IPS DF 6.9 (cell line): ENCODE measurements at regions not wholly inside any gene's neighbourhood (a gene's known extent, or its start where the extent isn't known, plus 50 kb on each side); places are given as distances from the start of the nearest gene placed in this dataset.

Source experiments
- DNase-seq: peaks from one replicate; pipeline ENCODE4 v3.0.0-alpha.2; 2013; ENCODE audit warnings: low read depth, low spot score
- H3K27ac ChIP-seq: one replicate; pipeline ENCODE4 v1.5.1; 2013; ENCODE audit warnings: low read length, control low read depth
- H3K27me3 ChIP-seq: 2 replicates; pipeline ENCODE4 v1.6.1; 2013; ENCODE audit warnings: mild to moderate bottlenecking, low read length; ENCODE audit not compliant: control insufficient read depth, insufficient read depth
- H3K36me3 ChIP-seq: 2 replicates; pipeline ENCODE4 v1.6.1; 2013; ENCODE audit warnings: low read length; ENCODE audit not compliant: control insufficient read depth, insufficient read depth
- H3K4me1 ChIP-seq: 2 replicates; pipeline ENCODE4 v1.6.1; 2013; ENCODE audit warnings: low read length; ENCODE audit not compliant: control insufficient read depth, insufficient read depth
- H3K4me3 ChIP-seq: 2 replicates; pipeline ENCODE4 v1.5.1; 2013; ENCODE audit warnings: mild to moderate bottlenecking, low read length
- H3K9me3 ChIP-seq: 2 replicates; pipeline ENCODE4 v1.6.1; 2013; ENCODE audit warnings: low read length, inconsistent platforms; ENCODE audit not compliant: control insufficient read depth, insufficient read depth
- WGBS: extraction: QIAGEN DNeasy Blood & Tissue Kit; methylation state at CpG from one replicate; pipeline ENCODE4 v1.1.7; 2013; ENCODE audit warnings: mixed read lengths, missing lambda C conversion rate; ENCODE audit not compliant: insufficient read length, insufficient coverage; 5-methylcytosine and 5-hydroxymethylcytosine counted together

- Histone ChIP-seq H3K27ac (no peak overlapping the region), H3K4me1 (peaks cover 3% of the 10 kb centered on the region; the same call in 1 of the 2 replicates), H3K9me3 (no peaks in the 10 kb centered on the region), H3K27me3 (no peaks in the 10 kb centered on the region), H3K36me3 (no peaks in the 10 kb centered on the region), H3K4me3 (no peak overlapping the region)
- no peak for DNase-seq
- no CpG with 5 or more reads among the region's 4 CpGs for WGBS
Measured at GRCh38 chr2:57760381-57760801, 286.2 kb upstream of the VRK2 start.

- no peaks in the 10 kb centered on the region for H3K9me3 ChIP-seq
- no peak overlapping the region for H3K4me3 ChIP-seq
- no peaks in the 10 kb centered on the region for H3K4me1 ChIP-seq
Measured at GRCh38 chr2:57776916-57777315, 269.7 kb upstream of the VRK2 start.

GRCh38 chr2:57782587-57782986 lies 264.0 kb upstream of the VRK2 start:
- no peak overlapping the region for H3K27ac ChIP-seq
- no peaks in the 10 kb centered on the region for H3K36me3 ChIP-seq
- no peaks in the 10 kb centered on the region for H3K4me1 ChIP-seq
- H3K9me3 ChIP-seq = no peaks in the 10 kb centered on the region
- no peak overlapping the region for H3K4me3 ChIP-seq
- H3K27me3 ChIP-seq = no peaks in the 10 kb centered on the region
- DNase-seq = no peak

More at GRCh38 chr2:57776916-57777315, 269.7 kb upstream of the VRK2 start:
- Histone ChIP-seq H3K27me3 (no peaks in the 10 kb centered on the region), H3K27ac (no peak overlapping the region), H3K36me3 (no peaks in the 10 kb centered on the region)
- WGBS = 96% methylated on average over 1 of the region's 2 CpGs
- DNase-seq = no peak

GRCh38 chr2:57793310-57793709 lies 253.3 kb upstream of the VRK2 start:
- WGBS = no CpG with 5 or more reads among the region's 2 CpGs
- Histone ChIP-seq H3K36me3 (no peaks in the 10 kb centered on the region), H3K27me3 (no peaks in the 10 kb centered on the region)

GRCh38 chr2:57796527-57796926 lies 250.1 kb upstream of the VRK2 start:
- H3K27me3 ChIP-seq = no peaks in the 10 kb centered on the region
- no peaks in the 10 kb centered on the region; the same call in 1 of the 2 replicates for H3K4me1 ChIP-seq
- no CpG with 5 or more reads among the region's 2 CpGs for WGBS
- no peak overlapping the region for H3K4me3 ChIP-seq
- DNase-seq = peak; percentile 29
- H3K27ac ChIP-seq = no peak overlapping the region
- no peaks in the 10 kb centered on the region for H3K9me3 ChIP-seq
- H3K36me3 ChIP-seq = no peaks in the 10 kb centered on the region

More at GRCh38 chr2:57793310-57793709, 253.3 kb upstream of the VRK2 start:
- Histone ChIP-seq H3K27ac (no peak overlapping the region), H3K4me3 (no peak overlapping the region), H3K4me1 (no peaks in the 10 kb centered on the region; the same call in 1 of the 2 replicates), H3K9me3 (no peaks in the 10 kb centered on the region)
- no peak for DNase-seq

- no peaks in the 10 kb centered on the region for H3K9me3 ChIP-seq
- H3K4me3 ChIP-seq = no peak overlapping the region
- DNase-seq = no peak
- H3K4me1 ChIP-seq = no peaks in the 10 kb centered on the region; the same call in 1 of the 2 replicates
- no peaks in the 10 kb centered on the region for H3K27me3 ChIP-seq
- no peak overlapping the region for H3K27ac ChIP-seq
- no peaks in the 10 kb centered on the region for H3K36me3 ChIP-seq
Measured at GRCh38 chr2:57798346-57798745, 248.3 kb upstream of the VRK2 start.

GRCh38 chr2:57802243-57802642 lies 244.4 kb upstream of the VRK2 start:
- WGBS = no CpG with 5 or more reads among the region's 14 CpGs
- H3K4me1 ChIP-seq = no peaks in the 10 kb centered on the region
- H3K36me3 ChIP-seq = no peaks in the 10 kb centered on the region
- no peak overlapping the region for H3K4me3 ChIP-seq
- H3K27ac ChIP-seq = no peak overlapping the region
- no peak for DNase-seq
- H3K27me3 ChIP-seq = no peaks in the 10 kb centered on the region
- no peaks in the 10 kb centered on the region for H3K9me3 ChIP-seq

GRCh38 chr2:57804971-57805370 lies 241.6 kb upstream of the VRK2 start:
- Histone ChIP-seq H3K36me3 (no peaks in the 10 kb centered on the region), H3K4me1 (no peaks in the 10 kb centered on the region), H3K27me3 (no peaks in the 10 kb centered on the region), H3K9me3 (no peaks in the 10 kb centered on the region), H3K4me3 (no peak overlapping the region), H3K27ac (no peak overlapping the region)
- DNase-seq = no peak
- WGBS = no CpG with 5 or more reads among the region's 2 CpGs

- WGBS = no CpG with 5 or more reads among the region's 1 CpG
- no peaks in the 10 kb centered on the region for H3K36me3 ChIP-seq
- no peaks in the 10 kb centered on the region for H3K27me3 ChIP-seq
- H3K4me3 ChIP-seq = no peak overlapping the region
- H3K4me1 ChIP-seq = no peaks in the 10 kb centered on the region
- H3K27ac ChIP-seq = no peak overlapping the region
- no peak for DNase-seq
- H3K9me3 ChIP-seq = no peaks in the 10 kb centered on the region
Measured at GRCh38 chr2:57806449-57806968, 240.1 kb upstream of the VRK2 start.

GRCh38 chr2:57809230-57809629 lies 237.4 kb upstream of the VRK2 start:
- Histone ChIP-seq H3K9me3 (no peaks in the 10 kb centered on the region), H3K4me3 (no peak overlapping the region), H3K4me1 (no peaks in the 10 kb centered on the region), H3K27ac (no peak overlapping the region), H3K27me3 (no peaks in the 10 kb centered on the region), H3K36me3 (no peaks in the 10 kb centered on the region)
- DNase-seq = no peak

- no CpG with 5 or more reads among the region's 1 CpG for WGBS
- H3K27ac ChIP-seq = no peak overlapping the region
- no peaks in the 10 kb centered on the region for H3K36me3 ChIP-seq
- no peaks in the 10 kb centered on the region for H3K27me3 ChIP-seq
- no peak for DNase-seq
- H3K9me3 ChIP-seq = no peaks in the 10 kb centered on the region
- no peak overlapping the region for H3K4me3 ChIP-seq
- H3K4me1 ChIP-seq = no peaks in the 10 kb centered on the region
Measured at GRCh38 chr2:57821088-57821487, 225.5 kb upstream of the VRK2 start.
